Erythroblast (primary cell): ENCODE measurements at regions not wholly inside any gene's neighbourhood (a gene's known extent, or its start where the extent isn't known, plus 50 kb on each side); places are given as distances from the start of the nearest gene placed in this dataset.

ENCODE experiments used
- GATA1 ChIP-seq: IDR thresholded peaks from 2 replicates; pipeline ENCODE4 v1.6.1; 2011; ENCODE audit warnings: low read depth, mild to moderate bottlenecking, control low read depth, low read length, moderate library complexity
- POLR2A ChIP-seq: IDR thresholded peaks from 2 replicates; pipeline ENCODE4 v1.6.1; 2011; ENCODE audit warnings: mild to moderate bottlenecking, low read length

DNA sequence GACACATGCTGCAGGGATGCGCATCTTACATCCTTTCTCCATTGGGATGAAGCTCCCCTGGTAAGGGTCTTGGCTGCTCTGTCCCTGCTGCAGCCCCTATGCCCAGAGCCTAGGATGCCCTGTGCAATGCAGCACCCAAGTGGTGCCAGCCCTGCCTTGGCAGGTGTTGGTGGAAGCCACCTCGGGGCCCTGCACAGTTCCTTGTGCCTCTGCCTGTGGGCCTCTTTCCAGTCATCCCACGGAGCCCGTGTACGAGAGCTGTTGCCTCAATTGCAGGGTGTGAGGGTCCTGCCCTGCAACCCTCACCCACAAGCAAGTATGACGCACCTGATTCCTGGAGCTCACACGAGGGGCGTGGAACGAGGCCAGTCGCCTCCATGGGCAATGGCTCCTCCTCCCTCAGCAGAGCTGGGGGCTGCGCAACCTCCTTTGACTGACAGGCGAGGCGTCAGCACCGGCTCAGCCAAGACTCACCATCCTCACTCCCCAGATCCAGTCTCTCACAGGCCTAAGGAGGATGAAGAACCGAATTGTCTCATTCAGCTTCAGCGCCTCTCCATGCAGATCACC lies 719.6 kb downstream of the BRD1 start:
- no peak for TF ChIP-seq POLR2A
- TF ChIP-seq GATA1 = no peak
